HFF-Myc (cell line): ENCODE measurements at regions not wholly inside any gene's neighbourhood (a gene's known extent, or its start where the extent isn't known, plus 50 kb on each side); places are given as distances from the start of the nearest gene placed in this dataset.
"Not testable (repeated sequence)": the region's sequence is repeated elsewhere in the genome, so short reads cannot be mapped to it uniquely, and the experiment has no call there.

Experiments used
- DNase-seq: peaks from one replicate; pipeline ENCODE4 v3.0.0-alpha.2; 2011; ENCODE audit warnings: low read depth; ENCODE audit errors: extremely low read depth
- H3K4me3 ChIP-seq: replicated peaks from 2 replicates; pipeline ENCODE4 v1.5.1; 2011; ENCODE audit warnings: low read depth, mild to moderate bottlenecking, control low read depth, low read length
- TF ChIP-seq, protein P1 (sequence below): IDR thresholded peaks from 2 replicates; pipeline ENCODE4 v1.5.1; 2012; ENCODE audit warnings: mild to moderate bottlenecking, low read depth, low read length, control low read depth; ENCODE audit errors: missing control alignments

DNA sequence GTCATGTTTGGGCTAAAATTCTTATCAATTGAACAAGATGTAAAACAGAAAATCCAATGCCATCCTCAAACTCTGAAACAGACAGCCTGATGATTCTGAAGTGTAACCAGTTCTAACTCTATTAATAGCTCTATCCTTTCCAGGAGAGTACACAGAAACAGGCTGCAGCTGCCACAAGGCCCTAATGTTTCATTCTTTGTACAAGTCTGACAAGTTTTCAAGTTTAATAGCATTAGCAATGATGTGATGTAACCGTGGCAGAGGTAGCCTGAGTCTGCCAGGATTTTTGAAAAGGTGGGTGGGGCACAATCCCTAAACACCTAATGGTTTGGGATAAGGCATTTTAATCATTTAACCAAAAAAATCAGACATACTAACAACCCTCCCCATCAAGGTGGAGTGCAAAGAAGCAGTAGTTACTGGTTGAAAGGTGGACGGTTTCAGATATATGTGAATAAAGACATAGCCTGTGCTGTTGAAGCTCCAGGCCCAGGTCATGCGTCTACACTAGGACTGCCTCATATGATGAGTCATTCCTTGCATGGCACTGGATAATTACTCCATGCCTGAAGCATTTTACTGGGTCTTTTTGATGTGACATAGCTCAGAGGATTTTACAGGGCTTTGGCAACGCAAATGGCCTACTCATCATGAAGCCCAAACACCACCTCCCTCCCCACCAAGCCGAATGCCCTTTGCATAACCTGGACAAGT lies 145.1 kb upstream of the GRIP1 start:
- DNase-seq: no peak
- TF ChIP-seq, protein P1, sequence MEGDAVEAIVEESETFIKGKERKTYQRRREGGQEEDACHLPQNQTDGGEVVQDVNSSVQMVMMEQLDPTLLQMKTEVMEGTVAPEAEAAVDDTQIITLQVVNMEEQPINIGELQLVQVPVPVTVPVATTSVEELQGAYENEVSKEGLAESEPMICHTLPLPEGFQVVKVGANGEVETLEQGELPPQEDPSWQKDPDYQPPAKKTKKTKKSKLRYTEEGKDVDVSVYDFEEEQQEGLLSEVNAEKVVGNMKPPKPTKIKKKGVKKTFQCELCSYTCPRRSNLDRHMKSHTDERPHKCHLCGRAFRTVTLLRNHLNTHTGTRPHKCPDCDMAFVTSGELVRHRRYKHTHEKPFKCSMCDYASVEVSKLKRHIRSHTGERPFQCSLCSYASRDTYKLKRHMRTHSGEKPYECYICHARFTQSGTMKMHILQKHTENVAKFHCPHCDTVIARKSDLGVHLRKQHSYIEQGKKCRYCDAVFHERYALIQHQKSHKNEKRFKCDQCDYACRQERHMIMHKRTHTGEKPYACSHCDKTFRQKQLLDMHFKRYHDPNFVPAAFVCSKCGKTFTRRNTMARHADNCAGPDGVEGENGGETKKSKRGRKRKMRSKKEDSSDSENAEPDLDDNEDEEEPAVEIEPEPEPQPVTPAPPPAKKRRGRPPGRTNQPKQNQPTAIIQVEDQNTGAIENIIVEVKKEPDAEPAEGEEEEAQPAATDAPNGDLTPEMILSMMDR: no peak
- H3K4me3 ChIP-seq: no peak overlapping the region

- DNase-seq, H3K4me3 ChIP-seq: not testable (repeated sequence)
Observed at GRCh38 chr12:66825921-66826320, 147.0 kb upstream of the GRIP1 start.

DNA sequence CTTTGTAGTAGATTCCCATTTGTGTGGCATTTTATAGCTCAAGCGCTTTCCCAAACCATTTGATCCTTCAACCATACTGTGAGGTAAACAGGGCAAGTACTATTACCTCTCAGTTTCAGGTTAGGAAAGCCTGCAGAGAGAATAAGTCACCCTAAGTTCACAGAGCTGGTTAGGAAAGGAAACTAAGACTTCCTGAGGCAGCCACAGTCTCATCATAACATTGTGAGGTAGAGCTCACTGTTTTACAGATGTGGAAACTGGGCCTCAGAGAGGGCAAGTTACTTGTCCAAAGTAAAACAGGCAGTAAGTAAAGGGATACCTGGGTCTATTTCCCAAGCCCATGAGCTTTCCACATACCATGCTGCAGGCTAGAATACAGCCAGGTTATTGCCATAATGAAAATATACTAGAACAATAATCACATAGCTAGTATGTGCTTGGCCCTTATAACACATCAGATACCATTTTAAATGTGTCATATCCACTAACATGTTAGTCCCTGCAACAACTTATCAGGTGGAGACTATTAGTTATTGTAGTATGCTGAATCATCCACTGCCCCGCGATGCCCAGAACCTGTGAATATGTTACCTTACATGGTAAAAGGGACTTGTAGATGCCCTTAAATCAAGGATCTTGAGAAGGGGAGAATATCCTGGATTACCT lies 150.9 kb upstream of the GRIP1 start:
- no peak overlapping the region for H3K4me3 ChIP-seq
- TF ChIP-seq, protein P1: no peak
- no peak for DNase-seq

DNA sequence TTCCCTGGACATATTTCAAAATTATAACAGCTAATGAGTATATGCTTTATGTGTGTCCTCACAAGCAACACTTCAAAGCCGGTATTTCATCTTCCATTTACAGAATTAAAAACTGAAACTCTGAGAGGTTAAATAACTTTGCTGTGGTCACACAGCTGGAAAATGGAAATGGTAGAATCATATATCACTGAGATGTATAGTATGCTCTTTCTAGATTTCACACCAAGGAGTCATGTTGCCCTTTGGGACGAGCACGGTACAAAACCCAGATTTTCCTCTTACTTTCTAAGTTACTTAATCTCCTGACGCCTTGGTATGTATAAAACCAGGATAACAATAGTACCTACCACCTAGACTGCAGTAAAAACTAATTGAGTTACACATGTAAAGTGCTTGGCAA lies 152.6 kb upstream of the GRIP1 start:
- H3K4me3 ChIP-seq: no peak overlapping the region
- TF ChIP-seq, protein P1: no peak

GRCh38 chr12:66832997-66833396 lies 154.1 kb upstream of the GRIP1 start:
- TF ChIP-seq, protein P1: no peak
- DNase-seq: no peak
- no peak overlapping the region for H3K4me3 ChIP-seq

More for the DNA sequence above, 152.6 kb upstream of the GRIP1 start:
- no peak for DNase-seq

DNA sequence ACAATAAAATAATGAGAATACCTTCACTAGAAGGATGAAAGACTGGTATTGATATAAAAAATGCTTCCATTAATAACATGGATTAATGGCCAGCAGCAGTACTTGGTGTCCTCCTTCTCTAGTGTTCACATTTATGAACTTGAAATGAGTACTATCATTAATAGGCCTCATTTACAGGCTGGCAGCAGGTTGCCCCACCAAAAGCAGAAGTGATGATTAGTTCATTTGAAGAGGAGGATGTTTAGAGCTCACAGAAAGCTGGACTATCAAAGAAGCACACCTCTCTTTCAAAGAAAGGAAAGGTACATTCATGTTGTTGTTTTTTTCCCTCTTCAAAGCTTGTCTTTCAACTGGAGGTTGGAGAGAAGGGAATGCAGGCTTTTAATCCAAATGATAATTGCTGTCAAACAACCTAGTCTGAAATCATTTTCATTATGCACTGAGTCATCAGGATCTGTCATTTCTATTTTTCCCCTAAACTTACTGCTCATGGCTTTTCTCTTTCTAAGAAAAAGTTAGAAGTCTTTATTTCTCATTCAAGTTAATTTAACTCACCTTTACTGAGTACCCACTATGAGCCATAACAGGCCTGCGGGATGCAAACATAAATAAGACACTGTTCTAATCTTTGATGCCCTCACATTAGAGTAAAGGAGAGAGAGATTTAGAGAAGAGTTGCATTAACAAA lies 157.9 kb upstream of the GRIP1 start:
- no peak overlapping the region for H3K4me3 ChIP-seq
- TF ChIP-seq, protein P1: no peak
- DNase-seq: no peak

- H3K4me3 ChIP-seq: no peak overlapping the region
- TF ChIP-seq, protein P1: no peak
- no peak for DNase-seq
Observed at GRCh38 chr12:66837311-66837627, 158.4 kb upstream of the GRIP1 start.
